Loucy (cell line): ENCODE measurements at regions not wholly inside any gene's neighbourhood (a gene's known extent, or its start where the extent isn't known, plus 50 kb on each side); places are given as distances from the start of the nearest gene placed in this dataset.
"Not testable (repeated sequence)": the region's sequence is repeated elsewhere in the genome, so short reads cannot be mapped to it uniquely, and the experiment has no call there.

Experiments
- H2AFZ ChIP-seq: fragments of 200-600 bp; sonication (generic); 2 replicates; pipeline ENCODE4 v1.6.0; 2016; ENCODE audit warnings: antibody characterized with exemption, mild to moderate bottlenecking, low read length, moderate library complexity
- H3F3A ChIP-seq: fragments of 200-600 bp; 2 replicates; pipeline ENCODE4 v1.6.0; 2016; ENCODE audit warnings: antibody characterized with exemption, low read depth, mild to moderate bottlenecking
- H3K27me3 ChIP-seq: fragments of 200-600 bp; sonication (generic); 2 replicates; pipeline ENCODE4 v1.6.1; 2014; ENCODE audit warnings: low read length, mild to moderate bottlenecking; ENCODE audit not compliant: insufficient read depth, poor library complexity, severe bottlenecking
- H3K36me3 ChIP-seq: fragments of 200-600 bp; sonication (generic); 2 replicates; pipeline ENCODE4 v1.6.1; 2016; ENCODE audit warnings: low read length; ENCODE audit not compliant: insufficient read depth
- H3K4me1 ChIP-seq: fragments of 200-600 bp; sonication (generic); 2 replicates; pipeline ENCODE4 v1.5.1; 2014; ENCODE audit warnings: low read length, mild to moderate bottlenecking; ENCODE audit not compliant: insufficient read depth, poor library complexity, severe bottlenecking
- H3K4me2 ChIP-seq: fragments of 200-600 bp; sonication (generic); 2 replicates; pipeline ENCODE4 v1.6.0; 2014; ENCODE audit warnings: antibody characterized with exemption, low read length, low read depth, mild to moderate bottlenecking; ENCODE audit not compliant: poor library complexity, severe bottlenecking
- H3K4me3 ChIP-seq: fragments of 200-600 bp; sonication (generic); 2 replicates; pipeline ENCODE4 v1.5.1; 2014; ENCODE audit warnings: low read length, mild to moderate bottlenecking, mixed read lengths; ENCODE audit not compliant: poor library complexity, severe bottlenecking
- H3K79me2 ChIP-seq: fragments of 200-600 bp; sonication (generic); 2 replicates; pipeline ENCODE4 v1.6.1; 2014; ENCODE audit warnings: low read length; ENCODE audit not compliant: insufficient read depth
- H3K9ac ChIP-seq: fragments of 200-600 bp; sonication (generic); 2 replicates; pipeline ENCODE4 v1.6.0; 2014; ENCODE audit warnings: mild to moderate bottlenecking, low read depth, low read length, moderate library complexity; ENCODE audit not compliant: poor library complexity, severe bottlenecking
- H3K9me2 ChIP-seq: fragments of 200-600 bp; sonication (generic); replicated peaks from 2 replicates; pipeline ENCODE4 v1.6.1; 2016; ENCODE audit warnings: low read depth, low read length, mixed read lengths
- H3K9me3 ChIP-seq: fragments of 200-600 bp; sonication (generic); 2 replicates; pipeline ENCODE4 v1.6.1; 2014; ENCODE audit warnings: mild to moderate bottlenecking, antibody characterized with exemption, low read length, low read depth; ENCODE audit not compliant: insufficient read depth
- H4K20me1 ChIP-seq: fragments of 200-600 bp; sonication (generic); 2 replicates; pipeline ENCODE4 v1.6.0; 2014; ENCODE audit warnings: antibody characterized with exemption, low read length, mild to moderate bottlenecking; ENCODE audit not compliant: insufficient read depth, poor library complexity, severe bottlenecking
- CTCF ChIP-seq: fragments of 200-600 bp; sonication (generic); conservative IDR thresholded peaks from 2 replicates; pipeline ENCODE4 v1.5.1; 2014; ENCODE audit warnings: mild to moderate bottlenecking, antibody characterized with exemption, low read length
- EZH2phosphoT487 ChIP-seq: fragments of 200-600 bp; IDR thresholded peaks from 2 replicates; pipeline ENCODE4 v1.6.1; 2018; ENCODE audit warnings: antibody characterized with exemption, mild to moderate bottlenecking, moderate library complexity, borderline replicate concordance

- H3K9me2 ChIP-seq, result no peaks in the 10 kb centered on the region
- H3K36me3 ChIP-seq, result no peaks in the 10 kb centered on the region
- H4K20me1 ChIP-seq, result no peaks in the 10 kb centered on the region
- no peaks in the 10 kb centered on the region for H3K79me2 ChIP-seq
- no peaks in the 10 kb centered on the region for H3K27me3 ChIP-seq
- no peaks in the 10 kb centered on the region for H3K9me3 ChIP-seq
- no peak overlapping the region for H2AFZ ChIP-seq
- no peak overlapping the region for H3K4me2 ChIP-seq
- H3K4me3 ChIP-seq, result no peak overlapping the region
- H3F3A ChIP-seq, result no peaks in the 10 kb centered on the region
- no peak overlapping the region for H3K9ac ChIP-seq
- no peaks in the 10 kb centered on the region for H3K4me1 ChIP-seq
- TF ChIP-seq EZH2phosphoT487 (no peak), CTCF (no peak)
Observed at GRCh38 chrX:66988331-66988730, 349.5 kb upstream of the EDA2R start.

GRCh38 chrX:66961665-66962064 lies 322.8 kb upstream of the EDA2R start:
- no peak overlapping the region for H3K4me2 ChIP-seq
- H4K20me1 ChIP-seq, result no peaks in the 10 kb centered on the region
- no peaks in the 10 kb centered on the region for H3K36me3 ChIP-seq

GRCh38 chrX:66931713-66932112 lies 292.8 kb upstream of the EDA2R start:
- TF ChIP-seq EZH2phosphoT487, result no peak
- TF ChIP-seq CTCF, result no peak
- no peaks in the 10 kb centered on the region for H3K9me3 ChIP-seq
- no peaks in the 10 kb centered on the region for H4K20me1 ChIP-seq
- H2AFZ ChIP-seq, result no peak overlapping the region
- H3K36me3 ChIP-seq, result no peaks in the 10 kb centered on the region
- no peak overlapping the region for H3K4me2 ChIP-seq
- H3F3A ChIP-seq, result no peaks in the 10 kb centered on the region
- no peak overlapping the region for H3K9ac ChIP-seq
- no peaks in the 10 kb centered on the region for H3K27me3 ChIP-seq
- H3K9me2 ChIP-seq, result no peaks in the 10 kb centered on the region
- H3K79me2 ChIP-seq, result no peaks in the 10 kb centered on the region
- H3K4me3 ChIP-seq, result no peak overlapping the region
- H3K4me1 ChIP-seq, result no peaks in the 10 kb centered on the region

More at GRCh38 chrX:66961665-66962064, 322.8 kb upstream of the EDA2R start:
- Histone ChIP-seq H3K9me2 (no peaks in the 10 kb centered on the region), H3K9me3 (no peaks in the 10 kb centered on the region), H3K4me3 (no peak overlapping the region), H3K27me3 (no peaks in the 10 kb centered on the region), H3F3A (no peaks in the 10 kb centered on the region), H2AFZ (no peak overlapping the region), H3K9ac (no peak overlapping the region), H3K4me1 (no peaks in the 10 kb centered on the region), H3K79me2 (no peaks in the 10 kb centered on the region)
- TF ChIP-seq CTCF (no peak), EZH2phosphoT487 (no peak)

GRCh38 chrX:66930516-66930915 lies 291.6 kb upstream of the EDA2R start:
- not testable (repeated sequence) for H3K9me3 ChIP-seq, H3K27me3 ChIP-seq, H3K4me1 ChIP-seq, H3K79me2 ChIP-seq, H3K9ac ChIP-seq, H3K36me3 ChIP-seq, H3K4me2 ChIP-seq, H4K20me1 ChIP-seq, H2AFZ ChIP-seq, H3K4me3 ChIP-seq, H3K9me2 ChIP-seq, H3F3A ChIP-seq
